NCI-H1930 (cell line): ENCODE measurements at regions not wholly inside any gene's neighbourhood (a gene's known extent, or its start where the extent isn't known, plus 50 kb on each side); places are given as distances from the start of the nearest gene placed in this dataset.

Experiments
- DNase-seq, 2 experiments: peaks; one replicate each; lab custom pipeline; 2025; lab: John Stamatoyannopoulos, UW

- DNase-seq = no peak
Measured at GRCh38 chr5:73291873-73292272, 118.9 kb downstream of the TMEM174 start.

GRCh38 chr5:73290242-73290641 lies 117.2 kb downstream of the TMEM174 start:
- DNase-seq = no peak

GRCh38 chr5:73288803-73289720 lies 116.1 kb downstream of the TMEM174 start:
- no peak for DNase-seq

GRCh38 chr5:73286896-73287295 lies 113.9 kb downstream of the TMEM174 start:
- DNase-seq = no peak

- no peak for DNase-seq
Measured at GRCh38 chr5:73284985-73285384, 112.0 kb downstream of the TMEM174 start.

- DNase-seq = no peak
Measured at GRCh38 chr5:73284220-73284795, 111.3 kb downstream of the TMEM174 start.

- DNase-seq = no peak
Measured at GRCh38 chr5:73282923-73283322, 109.9 kb downstream of the TMEM174 start.

GRCh38 chr5:73282383-73282782 lies 109.4 kb downstream of the TMEM174 start:
- no peak for DNase-seq

GRCh38 chr5:73280821-73281746 lies 108.1 kb downstream of the TMEM174 start:
- DNase-seq = peak; percentile 2 to 5

GRCh38 chr5:73280386-73280785 lies 107.4 kb downstream of the TMEM174 start:
- DNase-seq = no peak

GRCh38 chr5:73279805-73280204 lies 106.8 kb downstream of the TMEM174 start:
- no peak for DNase-seq

GRCh38 chr5:73278693-73279092 lies 105.7 kb downstream of the TMEM174 start:
- no peak for DNase-seq

- no peak for DNase-seq
Measured at GRCh38 chr5:73274881-73275663, 102.1 kb downstream of the TMEM174 start.

GRCh38 chr5:73274121-73274520 lies 101.1 kb downstream of the TMEM174 start:
- no peak for DNase-seq

GRCh38 chr5:73273379-73274050 lies 100.5 kb downstream of the TMEM174 start:
- no peak for DNase-seq

GRCh38 chr5:73272351-73272750 lies 99.4 kb downstream of the TMEM174 start:
- DNase-seq = no peak

- DNase-seq = no peak
Measured at GRCh38 chr5:73268826-73269225, 95.8 kb downstream of the TMEM174 start.

GRCh38 chr5:73267766-73268435 lies 94.9 kb downstream of the TMEM174 start:
- no peak for DNase-seq

GRCh38 chr5:73266925-73267765 lies 94.2 kb downstream of the TMEM174 start:
- DNase-seq = no peak
